T1000 (cell line): ENCODE measurements at regions not wholly inside any gene's neighbourhood (a gene's known extent, or its start where the extent isn't known, plus 50 kb on each side); places are given as distances from the start of the nearest gene placed in this dataset.

Experiments used
- DNase-seq: peaks from one replicate; lab custom pipeline; 2025; ENCODE audit warnings: mixed read lengths; lab: John Stamatoyannopoulos, UW

- DNase-seq = peak; percentile 32
These were observed 169.1 kb upstream of the AVPR1A start for GRCh38 chr12:63319936-63320633.

GRCh38 chr12:63319386-63319785 lies 168.4 kb upstream of the AVPR1A start:
- DNase-seq = peak; percentile 9

- DNase-seq = no peak
These were observed 167.9 kb upstream of the AVPR1A start for GRCh38 chr12:63318933-63319332.

DNA sequence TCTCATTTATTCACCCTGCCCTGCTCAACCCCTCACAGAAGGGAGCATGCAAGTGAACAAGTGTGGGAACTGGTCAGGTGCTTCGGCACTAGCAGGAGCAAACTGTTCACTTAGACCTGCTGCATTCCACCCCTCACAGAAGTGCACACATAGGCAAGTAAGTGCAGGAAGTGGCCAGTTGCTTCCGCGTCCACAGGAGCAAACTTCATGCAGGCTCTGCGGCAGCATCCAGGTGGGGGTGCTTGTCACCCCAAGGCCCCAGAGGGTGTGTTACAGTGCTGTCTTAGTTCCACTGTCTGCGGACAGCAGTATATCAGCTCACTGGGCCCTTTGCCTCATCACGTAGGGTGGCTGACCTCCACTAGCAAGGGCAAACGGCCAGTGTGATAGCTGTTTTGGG lies 167.3 kb upstream of the AVPR1A start:
- DNase-seq = no peak

DNA sequence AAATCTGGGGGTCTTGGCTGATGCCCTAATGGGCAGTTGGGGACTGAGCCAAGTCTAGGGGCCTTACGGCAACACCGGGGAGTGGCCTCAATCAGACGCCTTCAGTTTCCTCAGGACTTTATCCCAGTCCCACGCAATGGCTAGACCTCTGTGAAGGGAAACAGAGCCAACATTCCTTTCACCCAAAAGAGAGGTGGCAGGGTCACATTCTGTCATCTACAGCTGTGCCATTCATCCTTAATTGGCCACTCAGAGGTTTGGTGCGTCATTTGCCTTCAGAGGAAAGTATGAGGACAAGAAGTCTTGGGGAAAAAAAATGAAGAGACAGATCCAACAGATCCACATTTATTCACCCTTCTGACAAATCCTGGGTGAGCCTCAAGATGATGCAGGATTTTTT lies 166.9 kb upstream of the AVPR1A start:
- DNase-seq = no peak

DNA sequence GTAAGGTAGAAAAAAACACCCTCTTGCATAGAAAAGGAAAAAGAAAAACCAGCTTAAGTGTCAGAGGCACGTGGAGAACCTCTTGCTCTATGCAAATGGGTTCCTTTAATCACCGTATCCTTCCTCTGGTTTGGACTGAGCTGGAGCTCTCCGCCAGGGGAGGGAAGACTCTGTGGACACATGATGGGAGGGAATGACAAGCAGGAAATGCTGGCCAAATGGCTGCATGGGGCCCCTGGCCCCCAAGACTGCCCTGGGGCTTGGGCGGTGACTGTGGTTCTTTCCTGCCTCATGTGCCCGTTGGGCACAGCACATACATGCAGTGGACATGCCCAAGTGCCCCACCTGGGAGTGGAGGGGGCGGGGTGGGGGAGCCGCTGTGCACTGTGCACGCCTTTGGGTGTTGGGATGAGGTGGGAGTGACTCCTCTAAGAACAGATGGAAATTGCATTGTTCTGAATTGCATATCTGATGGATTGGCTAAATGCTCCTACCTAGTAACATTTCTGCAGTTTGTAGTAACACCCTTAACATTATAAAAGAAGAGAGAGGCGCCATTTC lies 166.4 kb upstream of the AVPR1A start:
- no peak for DNase-seq

DNA sequence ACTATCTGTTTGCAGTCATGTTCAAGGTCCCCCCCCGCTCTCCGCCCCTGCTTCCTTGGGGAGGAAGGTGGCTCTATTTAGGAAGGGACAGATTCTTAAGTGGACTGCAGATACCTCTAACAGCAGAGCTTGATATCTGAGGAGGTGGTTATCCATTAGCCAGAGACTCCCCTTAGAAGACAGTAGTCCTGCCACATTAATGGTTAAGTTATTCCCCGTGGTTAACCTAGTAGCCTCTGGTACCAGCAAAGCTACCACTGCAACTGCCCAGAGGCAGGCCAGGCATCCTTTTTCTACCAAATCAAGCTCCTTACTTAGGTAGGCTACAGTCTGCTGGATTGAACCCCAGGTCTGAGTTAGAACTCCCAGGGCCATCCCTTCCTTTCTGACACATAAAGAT lies 162.1 kb upstream of the AVPR1A start:
- no peak for DNase-seq

GRCh38 chr12:63308671-63309070 lies 157.7 kb upstream of the AVPR1A start:
- peak; percentile 5 for DNase-seq

GRCh38 chr12:63307849-63308248 lies 156.8 kb upstream of the AVPR1A start:
- DNase-seq = no peak

DNA sequence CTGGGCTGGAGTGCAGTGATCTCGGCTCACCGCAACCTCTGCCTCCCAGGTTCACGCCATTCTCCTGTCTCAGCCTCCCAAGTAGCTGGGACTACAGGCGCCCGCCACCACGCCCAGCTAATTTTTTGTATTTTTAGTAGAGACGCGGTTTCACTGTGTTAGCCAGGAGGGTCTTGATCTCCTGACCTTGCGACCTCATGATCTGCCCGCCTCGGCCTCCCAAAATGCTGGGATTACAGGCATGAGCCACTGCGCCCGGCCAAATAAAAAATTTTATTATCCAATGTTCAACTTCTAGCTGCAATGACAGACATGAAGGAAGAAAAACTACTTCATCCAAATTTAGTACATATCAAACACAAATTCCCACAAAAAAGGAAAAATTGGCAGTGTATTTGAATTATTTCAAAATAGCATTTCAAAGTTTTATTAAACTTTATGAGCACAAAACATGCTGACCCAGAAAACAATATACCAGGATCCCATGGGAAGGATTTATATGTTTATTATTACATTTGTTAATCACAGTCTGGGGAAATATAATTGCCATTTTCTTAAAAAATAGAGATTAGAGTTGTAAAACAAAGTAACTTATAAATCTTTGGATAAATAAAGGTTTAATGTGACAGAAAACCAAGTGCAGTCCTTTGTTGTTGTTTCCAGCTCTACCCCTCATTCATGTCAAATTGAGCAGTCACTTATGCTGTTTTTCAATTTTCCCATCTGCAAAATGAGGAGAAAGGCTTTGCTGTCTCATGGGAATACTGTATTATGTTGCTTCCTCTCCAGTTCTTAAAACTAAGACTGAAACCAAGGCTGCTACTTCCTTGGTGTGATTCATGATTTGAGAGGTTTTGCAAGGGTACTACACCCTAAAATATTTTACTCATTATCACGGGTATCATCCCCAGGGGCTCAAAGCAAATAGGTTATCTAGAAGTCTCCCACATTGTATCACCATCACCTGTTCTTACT lies 155.2 kb upstream of the AVPR1A start:
- DNase-seq = no peak

- no peak for DNase-seq
These were observed 153.9 kb upstream of the AVPR1A start for GRCh38 chr12:63304887-63305316.

- DNase-seq = no peak
These were observed 152.0 kb upstream of the AVPR1A start for GRCh38 chr12:63302941-63303536.

GRCh38 chr12:63302269-63302940 lies 151.4 kb upstream of the AVPR1A start:
- no peak for DNase-seq

DNA sequence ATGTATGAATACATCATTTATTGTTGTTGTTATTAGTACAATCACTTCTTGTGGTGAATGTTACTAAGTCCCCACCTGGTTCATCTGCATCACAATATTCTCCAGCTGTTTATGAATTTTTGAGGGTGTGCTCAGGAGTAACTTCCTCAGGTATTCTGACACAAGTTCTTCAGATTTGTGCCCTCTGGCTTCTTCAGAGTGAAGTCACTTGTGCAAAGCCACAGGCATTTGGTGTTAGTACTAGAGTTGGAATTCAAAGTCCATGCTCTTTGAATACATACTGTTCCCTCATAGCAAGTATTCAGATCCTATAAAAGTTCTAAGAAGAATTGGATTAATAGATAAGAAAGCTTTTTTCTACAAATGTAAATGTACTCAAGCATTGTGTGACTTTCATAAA lies 150.3 kb upstream of the AVPR1A start:
- no peak for DNase-seq

DNA sequence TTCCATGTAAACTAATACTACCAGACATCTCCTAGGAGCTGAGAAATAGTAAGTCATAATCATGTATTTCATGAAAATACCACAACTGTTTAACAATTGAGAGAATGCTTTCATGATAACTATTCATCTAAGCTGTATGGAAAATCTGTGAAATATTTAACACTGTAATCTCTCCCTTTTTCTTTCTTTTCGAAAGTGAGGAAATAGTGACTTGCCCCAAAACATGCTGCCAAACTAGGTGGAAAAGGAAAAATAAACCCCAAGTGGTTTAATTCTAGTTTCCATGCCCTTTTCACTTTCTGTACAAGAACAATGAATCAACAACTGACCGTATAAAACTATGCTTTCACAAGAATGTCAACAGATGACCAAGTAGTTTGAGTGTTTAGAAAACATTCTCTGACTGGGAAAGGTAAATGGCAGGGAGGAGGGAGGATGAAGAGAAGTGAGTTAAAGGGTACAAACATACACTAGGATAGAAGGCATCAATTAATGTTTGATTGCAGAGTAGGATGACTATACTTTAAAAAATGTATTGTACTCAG lies 147.5 kb upstream of the AVPR1A start:
- DNase-seq = no peak

GRCh38 chr12:63294327-63294632 lies 143.3 kb upstream of the AVPR1A start:
- peak; percentile 50 for DNase-seq

DNA sequence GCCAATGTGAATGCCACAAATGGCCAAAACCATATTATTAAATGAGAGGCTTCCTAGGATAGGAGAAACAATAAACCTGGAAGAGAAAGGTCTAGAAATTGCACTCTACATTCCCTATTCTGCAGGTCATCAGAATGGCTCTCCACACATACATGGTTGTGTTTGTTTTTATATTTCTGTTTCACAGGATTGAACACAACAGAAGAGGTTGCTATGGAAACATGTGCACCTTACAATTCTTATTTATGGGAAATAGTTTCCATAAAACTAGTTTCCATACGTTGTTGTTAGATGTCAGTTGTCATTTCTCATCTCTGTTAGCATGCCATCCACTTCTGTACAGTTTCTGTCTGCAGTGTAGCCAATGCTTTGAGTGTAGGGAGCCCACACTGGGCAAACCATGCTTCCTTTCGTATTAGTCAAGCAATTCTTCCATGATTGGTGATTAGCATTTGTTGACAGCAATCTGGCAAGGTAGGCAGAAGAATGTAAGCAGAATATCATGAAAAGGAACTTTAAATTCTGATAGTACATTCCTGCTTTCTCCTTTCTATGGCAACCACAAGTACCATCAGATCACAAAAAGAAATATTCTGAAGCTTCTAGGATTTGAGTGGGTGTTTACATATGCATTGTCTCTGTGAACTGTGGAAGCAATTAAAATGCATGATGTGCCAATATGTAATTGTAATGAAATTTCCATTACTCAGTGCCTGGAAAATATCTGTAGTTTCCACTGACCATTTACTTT lies 141.6 kb upstream of the AVPR1A start:
- no peak for DNase-seq

DNA sequence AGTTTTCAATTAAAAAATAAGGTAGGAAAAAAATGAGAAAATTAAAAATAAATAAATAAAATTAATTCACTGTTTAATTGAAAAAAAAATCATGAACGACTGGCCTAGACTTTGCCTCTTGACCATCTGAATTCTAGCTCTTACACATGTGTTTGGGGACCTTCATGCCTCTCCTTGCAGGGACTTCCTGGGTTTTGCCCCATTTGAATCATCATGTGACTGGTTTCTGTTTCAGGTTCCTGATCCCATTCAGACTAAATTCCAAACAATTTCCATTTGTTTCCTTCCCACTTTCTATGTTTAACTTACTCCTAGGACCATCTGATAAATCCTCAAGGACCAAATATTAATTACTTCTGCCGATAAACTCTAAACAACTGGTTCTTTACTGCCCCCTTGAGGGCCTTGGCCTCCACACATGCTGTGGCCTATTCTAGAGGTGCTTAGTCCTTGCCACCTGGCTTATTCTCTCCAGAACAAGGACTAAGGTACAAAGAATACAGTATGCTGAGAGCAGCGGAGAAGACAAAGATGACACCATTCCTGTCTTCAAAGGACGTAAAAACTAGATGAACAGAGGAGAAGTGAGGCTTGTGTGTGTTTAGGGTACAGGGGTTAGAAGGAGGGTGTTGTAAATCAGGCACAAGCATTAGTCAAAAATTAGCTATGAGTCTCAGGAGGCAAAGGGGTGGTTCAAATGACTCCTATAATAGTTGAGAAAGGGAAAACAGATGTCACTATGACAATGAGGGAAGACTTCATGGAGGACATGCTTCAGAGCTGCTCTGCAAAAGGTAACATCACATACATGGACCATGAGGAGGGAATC lies 125.8 kb upstream of the AVPR1A start:
- no peak for DNase-seq

- no peak for DNase-seq
These were observed 116.0 kb upstream of the AVPR1A start for GRCh38 chr12:63266988-63267387.

- DNase-seq = no peak
These were observed 113.6 kb upstream of the AVPR1A start for GRCh38 chr12:63264629-63265028.
